ENCODE measurements at regions not wholly inside any gene's neighbourhood (a gene's known extent, or its start where the extent isn't known, plus 50 kb on each side); places are given as distances from the start of the nearest gene placed in this dataset.
"Not testable (repeated sequence)": the region's sequence is repeated elsewhere in the genome, so short reads cannot be mapped to it uniquely, and the experiment has no call there.

GRCh38 chr6:128586095-128586494, 65.7 kb upstream of the PTPRK start:
- no peak for DNase-seq

- no peak for DNase-seq
Measured at GRCh38 chr6:128580224-128581110, 60.1 kb upstream of the PTPRK start.

- not testable (repeated sequence) for DNase-seq
Measured at GRCh38 chr6:128575254-128575653, 54.9 kb upstream of the PTPRK start.

GRCh38 chr6:128574402-128574801, 54.0 kb upstream of the PTPRK start:
- DNase-seq: no peak

GRCh38 chr6:128573036-128573435, 52.6 kb upstream of the PTPRK start:
- no peak for DNase-seq

- peak; percentile 84 for DNase-seq
Measured at GRCh38 chr6:128572294-128572693, 51.9 kb upstream of the PTPRK start.

- DNase-seq: no peak
Measured at GRCh38 chr6:128570680-128571063, 50.3 kb upstream of the PTPRK start.

GRCh38 chr6:128569732-128570679, 49.6 kb upstream of the PTPRK start:
- DNase-seq: peak; percentile 94

Measured in fibroblast of skin of scalp (primary cell).